Endothelial cell of umbilical vein (primary cell): ENCODE measurements at regions not wholly inside any gene's neighbourhood (a gene's known extent, or its start where the extent isn't known, plus 50 kb on each side); places are given as distances from the start of the nearest gene placed in this dataset.

Experiments
- BruUV-seq: library from RNA; stranded (reverse); fragments of 400-500 nt; replicated peaks from 2 replicates; lab custom pipeline; 2021; lab: Mats Ljungman, UMichigan
- CTCF ChIA-PET: fragments of 300-600, 350-600 bp; sonication (Branson Sonifier 250); formaldehyde crosslinking; loops from one replicate; lab custom pipeline; 2021; ENCODE audit warnings: antibody characterized with exemption, inconsistent platforms; lab: Charles Lee
- POLR2A ChIA-PET: fragments of 300-600, 350-600 bp; sonication (Branson Sonifier 250); formaldehyde crosslinking; loops from one replicate; lab custom pipeline; 2021; ENCODE audit warnings: antibody characterized with exemption, inconsistent platforms; lab: Charles Lee
- DNase-seq: peaks from one replicate; pipeline ENCODE4 v3.0.0-alpha.2; 2011; ENCODE audit warnings: low read depth, low spot score
- FAIRE-seq: peaks from 2 replicates; lab custom pipeline; 2011; peaks lifted over from hg19 to GRCh38; lab: Jason Lieb, UNC
- H2AFZ ChIP-seq: 2 replicates; pipeline ENCODE4 v1.6.0; 2012; ENCODE audit warnings: low read depth, low read length, control low read depth, inconsistent platforms
- H3K27ac ChIP-seq: 2 replicates; pipeline ENCODE4 v1.5.1; 2011; ENCODE audit warnings: low read depth, mild to moderate bottlenecking, control low read depth, low read length, moderate library complexity; ENCODE audit not compliant: insufficient read depth
- H3K27me3 ChIP-seq, 2 experiments: 2 replicates each; pipeline versions ENCODE4 v1.6.0 to v1.6.1; 2011; ENCODE audit warnings: low read length in 2 of 2, mixed read lengths in 1 of 2; ENCODE audit not compliant: control insufficient read depth in 2 of 2, insufficient read depth in 2 of 2
- H3K36me3 ChIP-seq, 2 experiments: 2 replicates in 1 of 2; 3 replicates in 1 of 2; pipeline ENCODE4 v1.5.1; 2011; ENCODE audit warnings: low read length in 2 of 2, mild to moderate bottlenecking in 1 of 2, moderate library complexity in 1 of 2; ENCODE audit not compliant: control insufficient read depth in 2 of 2, insufficient read depth in 2 of 2; ENCODE audit errors: extremely low read depth in 1 of 2
- H3K4me1 ChIP-seq: 3 replicates; pipeline ENCODE4 v1.5.1; 2011; ENCODE audit warnings: mild to moderate bottlenecking, low read length; ENCODE audit not compliant: control insufficient read depth, insufficient read depth; ENCODE audit errors: extremely low read depth
- H3K4me2 ChIP-seq: 2 replicates; pipeline ENCODE4 v1.6.1; 2011; ENCODE audit warnings: low read length, control low read depth, mixed read lengths; ENCODE audit not compliant: insufficient read depth
- H3K4me3 ChIP-seq, 3 experiments: fragments of 200-600 bp in 1 of 3; sonication (generic), shearing (Covaris generic) in 1 of 3; replicated peaks in 1 of 3; 2 replicates each; pipeline ENCODE4 v1.5.1; 2011 to 2016; ENCODE audit warnings: control low read depth in 3 of 3, low read length in 3 of 3, mild to moderate bottlenecking in 2 of 3, inconsistent platforms in 1 of 3, low read depth in 1 of 3, moderate library complexity in 1 of 3; ENCODE audit not compliant: insufficient read depth in 1 of 3
- H3K79me2 ChIP-seq: 2 replicates; pipeline ENCODE4 v1.6.0; 2012; ENCODE audit warnings: low read length, inconsistent platforms; ENCODE audit not compliant: control insufficient read depth, insufficient read depth
- H3K9ac ChIP-seq: replicated peaks from 2 replicates; pipeline ENCODE3; 2011; ENCODE audit warnings: low read length, control low read depth; ENCODE audit not compliant: insufficient read depth; ENCODE audit errors: extremely low read depth
- H3K9me1 ChIP-seq: replicated peaks from 3 replicates; pipeline ENCODE4 v1.6.0; 2011; ENCODE audit warnings: mild to moderate bottlenecking, low read length; ENCODE audit not compliant: control insufficient read depth, insufficient read depth; ENCODE audit errors: extremely low read depth
- H3K9me3 ChIP-seq: replicated peaks from 2 replicates; pipeline ENCODE4 v1.5.1; 2012; ENCODE audit warnings: low read length, inconsistent platforms; ENCODE audit not compliant: control insufficient read depth, insufficient read depth
- H4K20me1 ChIP-seq: replicated peaks from 2 replicates; pipeline ENCODE3; 2011; ENCODE audit warnings: mild to moderate bottlenecking, low read length; ENCODE audit not compliant: control insufficient read depth, insufficient read depth; ENCODE audit errors: extremely low read depth
- CTCF ChIP-seq, 2 donors: IDR thresholded peaks; 1 replicate in 1 of 2; 2 replicates in 1 of 2; pipeline ENCODE4 v1.5.1; 2011; ENCODE audit warnings: low read length in 2 of 2, mild to moderate bottlenecking in 2 of 2, moderate library complexity in 2 of 2, control low read depth in 1 of 2, inconsistent platforms in 1 of 2, low read depth in 1 of 2; ENCODE audit not compliant: insufficient read depth in 1 of 2; ENCODE audit errors: extremely low read depth in 1 of 2
- EZH2 ChIP-seq: IDR thresholded peaks from 2 replicates; pipeline ENCODE4 v1.6.1; 2012; ENCODE audit warnings: borderline replicate concordance, low read depth, mild to moderate bottlenecking, moderate library complexity, low read length, inconsistent platforms; ENCODE audit not compliant: severe bottlenecking
- FOS ChIP-seq: IDR thresholded peaks from 2 replicates; pipeline ENCODE4 v1.6.1; 2011; ENCODE audit warnings: mild to moderate bottlenecking, low read length, moderate library complexity, borderline replicate concordance; ENCODE audit not compliant: insufficient read depth
- GATA2 ChIP-seq: IDR thresholded peaks from 2 replicates; pipeline ENCODE4 v1.7.0; 2011; ENCODE audit warnings: low read depth, mild to moderate bottlenecking, moderate library complexity, mixed read lengths, low read length; ENCODE audit not compliant: insufficient read length, insufficient read depth
- JUN ChIP-seq: IDR thresholded peaks from 2 replicates; pipeline ENCODE4 v1.6.1; 2011; ENCODE audit warnings: borderline replicate concordance, low read depth; ENCODE audit not compliant: insufficient read length, insufficient read depth
- MYC ChIP-seq: IDR thresholded peaks from one replicate; pipeline ENCODE4 v1.6.1; 2011; ENCODE audit warnings: mild to moderate bottlenecking, low read depth, low read length
- POLR2A ChIP-seq: IDR thresholded peaks from 2 replicates; pipeline ENCODE4 v1.6.1; 2012; ENCODE audit warnings: low read depth, mild to moderate bottlenecking, control low read depth, low read length
- POLR2AphosphoS5 ChIP-seq: IDR thresholded peaks from 2 replicates; pipeline ENCODE4 v1.6.1; 2012; ENCODE audit warnings: low read depth, mild to moderate bottlenecking, control low read depth, low read length, moderate library complexity; ENCODE audit not compliant: insufficient read depth
- dilution Hi-C: fragments of 300-500 bp; cut with MboI; formaldehyde crosslinking; loops from one replicate; pipeline ENCODE4 v1.15.0; 2019; ENCODE audit warnings: low sequenced_read_pairs; ENCODE audit not compliant: extremely low pct_ligation_motif_present
- intact Hi-C: fragments of 100-400 bp; cut with micrococcal nuclease; formaldehyde crosslinking; loops from one replicate; pipeline ENCODE4 v1.10.0; 2022
- TF ChIP-seq, protein P1 (sequence below): IDR thresholded peaks from 2 replicates; pipeline ENCODE4 v1.6.1; 2011; ENCODE audit not compliant: insufficient read depth, insufficient read length

DNA sequence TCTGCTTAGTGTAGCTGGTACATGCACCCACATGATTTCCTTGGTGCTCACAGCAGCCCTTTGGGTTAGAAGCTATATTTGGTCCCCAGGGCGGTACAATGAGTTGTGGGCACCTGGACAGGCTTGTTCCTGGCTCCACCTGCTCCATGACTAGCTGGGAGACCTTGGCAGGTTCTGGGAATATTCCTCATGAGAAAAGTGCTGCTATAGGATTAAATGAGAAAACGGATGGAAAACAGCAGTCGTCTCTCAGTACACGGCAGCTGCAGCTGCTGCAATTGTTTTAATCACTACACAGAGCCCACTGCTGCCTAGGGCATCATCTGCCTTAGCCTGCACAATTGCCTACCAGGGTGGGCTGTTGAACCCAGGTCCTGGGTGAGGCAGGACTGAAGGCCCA, 424.5 kb upstream of the B3GAT1 start:
- H2AFZ ChIP-seq = no peak overlapping the region
- dilution Hi-C loops (no loop called here), intact Hi-C loops (no loop called here)
- no peaks in the 10 kb centered on the region for H3K79me2 ChIP-seq
- no peaks in the 10 kb centered on the region for H3K36me3 ChIP-seq
- no peaks in the 10 kb centered on the region for H3K4me1 ChIP-seq
- BruUV-seq = no TSS peak
- H3K27me3 ChIP-seq = no peaks in the 10 kb centered on the region
- H3K9me1 ChIP-seq = no peaks in the 10 kb centered on the region
- no peaks in the 10 kb centered on the region for H3K9me3 ChIP-seq
- no peaks in the 10 kb centered on the region for H4K20me1 ChIP-seq
- H3K4me3 ChIP-seq = no peak overlapping the region
- DNase-seq = no peak
- ChIA-PET CTCF (no interaction called here), POLR2A (no interaction called here)
- H3K27ac ChIP-seq = no peak overlapping the region
- H3K9ac ChIP-seq = no peak overlapping the region
- H3K4me2 ChIP-seq = no peak overlapping the region
- no peak for FAIRE-seq
- TF ChIP-seq, protein P1, sequence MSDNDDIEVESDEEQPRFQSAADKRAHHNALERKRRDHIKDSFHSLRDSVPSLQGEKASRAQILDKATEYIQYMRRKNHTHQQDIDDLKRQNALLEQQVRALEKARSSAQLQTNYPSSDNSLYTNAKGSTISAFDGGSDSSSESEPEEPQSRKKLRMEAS = no peak
- TF ChIP-seq CTCF (IDR thresholded peaks at IDR 0.05; ENCODE audit: extremely low read depth in 1 of 2, insufficient read depth in 1 of 2, low read depth in 1 of 2, low read length in 2 of 2) (no peak), JUN (no peak), POLR2A (no peak), POLR2AphosphoS5 (no peak), MYC (no peak), FOS (no peak), GATA2 (no peak), EZH2 (no peak)
